Stimulated activated CD4-positive, alpha-beta T cell treated with anti-CD3 and anti-CD28 coated beads, Interleukin-1b, Interleukin-23, amount 100 ng/mL, for 1 hour (primary cell): ENCODE measurements at regions not wholly inside any gene's neighbourhood (a gene's known extent, or its start where the extent isn't known, plus 50 kb on each side); places are given as distances from the start of the nearest gene placed in this dataset.

Source experiments
- DNase-seq, 2 donors: peaks; one replicate each; pipeline ENCODE4 v3.0.0-alpha.2; 2020; ENCODE audit warnings: low read depth in 2 of 2

DNA sequence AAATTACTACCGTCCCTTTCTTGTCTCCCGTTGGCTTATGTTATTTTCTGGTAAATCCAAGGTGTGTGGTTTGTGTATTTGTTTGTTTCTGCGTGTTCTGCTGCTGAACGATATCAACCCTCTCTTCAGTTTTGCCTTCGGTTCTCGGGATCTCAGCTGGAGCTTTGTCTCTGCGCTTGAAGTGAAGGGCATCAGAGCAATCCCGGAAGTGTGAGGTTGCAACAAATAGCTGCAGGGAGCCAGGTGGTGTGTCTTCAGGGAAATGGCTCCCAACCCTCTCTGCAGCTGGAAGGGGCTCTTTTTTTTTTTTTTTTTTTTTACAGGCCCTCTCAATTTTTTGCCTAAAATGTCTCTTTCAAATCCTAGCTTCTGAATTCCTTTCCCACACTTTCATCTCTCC, 116.4 kb upstream of the RGMA start:
- DNase-seq: no peak

DNA sequence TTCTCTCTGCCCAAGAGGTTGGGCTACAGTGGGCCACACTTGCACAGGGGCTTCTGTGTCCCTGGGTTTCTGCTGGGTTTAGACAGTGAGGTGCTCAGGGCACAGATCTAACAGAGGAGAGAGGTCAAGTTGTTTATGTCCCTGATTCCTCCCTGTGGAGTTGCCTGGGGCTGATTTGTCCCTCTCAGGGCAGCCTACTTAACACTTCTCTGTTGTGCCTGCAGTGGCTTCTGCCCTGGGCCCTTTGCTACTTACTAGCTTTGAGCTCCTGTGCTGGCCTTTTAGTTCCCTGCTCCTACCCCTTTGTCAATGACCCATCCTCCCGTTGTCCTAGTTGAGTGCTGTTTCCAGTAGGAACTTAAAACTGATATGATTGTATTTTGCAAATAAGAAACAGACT, 114.0 kb upstream of the RGMA start:
- no peak for DNase-seq

DNA sequence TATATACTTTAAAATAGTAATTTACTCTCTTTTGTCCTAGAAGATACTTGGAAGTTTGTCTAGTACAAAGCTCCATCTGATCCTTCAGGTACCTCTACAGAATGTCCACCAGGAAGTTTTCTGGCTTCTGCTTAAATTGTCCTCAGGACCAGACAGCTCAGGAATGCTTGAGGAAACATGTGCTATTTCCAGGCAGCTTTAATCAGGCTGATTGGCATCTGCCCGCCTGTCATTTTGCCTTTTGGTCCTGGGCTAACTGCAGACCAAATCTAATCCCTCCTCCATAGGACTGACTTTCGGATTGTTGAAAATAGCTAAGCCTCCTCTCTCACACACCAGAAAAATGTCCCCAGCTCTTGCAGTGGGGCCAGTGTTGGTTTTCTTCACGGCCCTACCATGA, 113.4 kb upstream of the RGMA start:
- no peak for DNase-seq

DNA sequence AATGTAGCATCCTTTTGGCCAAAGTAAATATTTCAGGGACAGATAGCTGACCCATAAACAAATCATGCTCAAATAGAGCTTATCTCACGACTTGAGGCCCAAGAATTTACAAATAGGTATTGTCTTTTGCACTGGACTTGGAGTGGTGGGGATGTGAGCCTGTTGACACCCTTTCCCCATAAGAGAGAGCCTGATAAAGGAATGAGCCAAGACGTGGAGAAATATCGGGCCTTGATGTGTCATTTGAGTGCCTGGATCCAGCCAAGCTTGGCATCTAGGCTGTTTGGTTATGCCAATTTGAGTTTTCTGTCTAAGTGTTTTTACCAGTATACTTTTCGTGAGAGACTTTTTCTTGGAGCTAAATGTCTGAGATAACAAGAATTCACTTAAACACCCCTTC, 112.9 kb upstream of the RGMA start:
- no peak for DNase-seq

DNA sequence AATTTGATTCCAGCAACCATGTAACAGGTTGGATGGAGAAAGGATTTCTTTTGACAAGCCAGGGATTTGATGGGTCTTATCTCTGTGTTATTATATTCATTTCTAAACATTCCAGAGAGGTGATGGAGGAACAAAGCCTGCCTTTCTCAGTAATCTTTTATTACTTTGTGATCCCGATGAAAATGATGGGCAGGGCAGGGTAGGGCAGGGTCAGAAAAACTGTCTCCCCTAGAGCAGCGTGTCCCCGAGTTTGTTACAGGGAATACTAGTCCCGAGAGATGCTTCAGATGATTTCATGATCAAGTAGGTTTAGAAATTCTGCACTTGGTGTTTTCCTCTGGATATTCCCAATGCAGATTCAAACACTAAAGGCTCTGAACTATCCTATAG, 111.8 kb upstream of the RGMA start:
- no peak for DNase-seq

DNA sequence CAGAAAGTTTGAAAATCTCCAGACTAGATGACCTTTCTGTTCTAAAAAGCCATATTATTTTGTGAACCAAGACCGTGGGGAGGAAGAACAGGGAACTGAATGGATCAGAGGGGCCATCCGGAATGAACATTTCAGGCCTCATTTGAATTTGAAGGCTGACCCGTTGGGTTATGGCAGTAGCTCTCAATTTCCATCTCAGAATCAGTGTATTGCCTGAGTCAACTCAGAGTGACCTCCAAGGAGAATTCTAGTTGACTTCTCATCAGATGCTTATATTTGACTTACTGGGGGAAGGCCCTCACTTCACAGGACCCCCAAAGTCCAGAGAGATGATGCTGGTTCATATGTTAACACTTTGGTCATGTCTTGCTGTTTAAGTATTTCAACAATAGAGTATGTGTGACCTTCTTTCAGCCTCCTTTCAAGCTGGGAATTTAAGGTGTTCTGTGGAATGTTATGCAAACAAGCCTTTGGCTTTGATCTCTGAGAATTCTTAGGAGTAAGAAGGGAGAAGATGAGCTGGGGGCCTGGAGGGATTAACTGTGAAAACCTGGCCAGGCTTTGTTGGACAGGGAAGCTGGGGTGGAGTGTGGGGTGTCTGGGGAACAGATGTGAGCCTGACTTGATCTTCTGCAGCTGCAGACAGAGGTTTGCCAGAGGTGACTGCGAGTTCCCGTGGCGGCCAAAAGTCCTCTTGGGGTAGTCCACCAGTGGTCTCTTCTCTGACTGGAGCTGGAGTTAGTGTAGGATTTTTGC, 111.2 kb upstream of the RGMA start:
- no peak for DNase-seq

DNA sequence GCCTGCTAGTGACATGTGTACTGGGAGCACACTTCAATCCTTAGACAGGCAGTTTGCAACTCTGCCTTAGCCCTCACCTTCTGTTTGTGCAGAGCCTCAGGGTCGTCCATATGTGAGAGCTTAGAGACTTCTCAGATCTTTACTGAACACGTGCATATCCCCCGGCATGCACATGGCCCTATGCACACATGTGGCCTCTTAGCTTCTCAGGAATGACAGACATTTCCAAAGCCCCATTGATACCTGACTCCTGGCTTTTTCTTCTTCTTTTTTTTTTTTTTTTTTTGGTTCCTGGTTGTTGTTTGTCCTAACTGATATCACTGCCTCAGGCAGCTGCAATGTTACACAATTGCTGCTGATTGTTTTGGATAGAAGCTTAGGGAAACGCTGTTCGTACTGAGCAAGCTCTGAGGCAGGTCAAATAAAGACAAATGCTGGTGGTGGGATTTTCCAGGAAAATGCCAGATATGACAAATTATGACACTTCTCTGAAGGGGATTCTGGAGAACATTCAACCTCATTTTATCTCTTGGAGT, 107.2 kb upstream of the RGMA start:
- no peak for DNase-seq

DNA sequence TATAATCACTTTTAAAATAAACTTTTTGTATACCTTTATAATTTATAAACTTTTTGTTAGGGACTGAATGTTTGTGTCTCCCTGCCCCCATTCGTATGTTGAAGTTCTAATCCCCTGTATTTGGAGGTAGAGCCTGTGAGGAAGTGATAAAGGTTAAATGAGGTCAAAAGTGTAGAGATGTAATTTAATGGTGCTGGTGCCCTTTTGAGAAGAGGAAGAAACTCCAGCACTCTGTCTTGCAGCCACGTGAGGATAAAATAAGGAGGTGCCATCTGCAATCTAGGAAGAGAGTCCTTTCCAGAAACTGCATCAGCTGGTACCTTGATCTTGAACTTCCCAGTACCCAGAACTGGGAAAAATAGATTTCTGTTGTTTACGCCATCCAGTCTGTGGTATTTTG, 106.1 kb upstream of the RGMA start:
- DNase-seq: no peak

DNA sequence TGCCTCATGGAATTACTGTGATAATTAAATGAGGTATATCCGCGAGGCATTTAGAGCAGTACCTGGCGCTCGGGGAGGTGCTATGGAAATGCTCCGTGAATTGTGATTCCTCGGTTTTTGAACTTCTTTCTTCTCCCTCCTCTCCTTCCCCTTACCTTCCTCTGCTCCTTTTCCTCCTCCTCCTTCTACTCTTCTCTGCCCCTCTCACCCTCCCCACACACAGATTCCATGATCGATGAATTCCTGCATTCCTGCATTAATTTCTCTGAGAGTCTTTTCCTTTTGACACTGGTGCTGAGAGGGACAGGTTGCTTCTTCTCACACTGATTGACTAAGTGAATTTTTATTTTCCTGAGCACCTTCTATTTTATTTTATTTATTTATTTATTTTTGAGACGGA, 101.2 kb upstream of the RGMA start:
- no peak for DNase-seq

DNA sequence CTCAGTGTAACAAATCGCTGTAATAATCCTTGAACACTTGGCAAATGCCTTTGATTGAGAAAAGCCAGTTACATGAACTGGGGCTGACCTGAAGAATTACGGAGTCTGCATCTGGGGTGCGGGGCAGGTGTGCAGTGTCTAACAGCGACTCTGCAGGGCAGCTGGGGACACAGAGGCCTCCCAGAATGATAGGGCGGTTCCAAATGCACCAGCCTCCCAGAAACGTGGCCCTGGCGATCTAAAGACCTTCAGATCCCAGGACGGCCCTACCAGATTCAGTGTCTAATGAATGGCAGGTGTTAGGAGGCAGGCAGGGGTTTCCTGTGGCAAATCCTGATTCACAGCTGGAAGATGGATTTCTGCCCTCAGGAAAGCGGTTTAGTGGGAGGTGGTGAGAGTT, 100.5 kb upstream of the RGMA start:
- DNase-seq: no peak

DNA sequence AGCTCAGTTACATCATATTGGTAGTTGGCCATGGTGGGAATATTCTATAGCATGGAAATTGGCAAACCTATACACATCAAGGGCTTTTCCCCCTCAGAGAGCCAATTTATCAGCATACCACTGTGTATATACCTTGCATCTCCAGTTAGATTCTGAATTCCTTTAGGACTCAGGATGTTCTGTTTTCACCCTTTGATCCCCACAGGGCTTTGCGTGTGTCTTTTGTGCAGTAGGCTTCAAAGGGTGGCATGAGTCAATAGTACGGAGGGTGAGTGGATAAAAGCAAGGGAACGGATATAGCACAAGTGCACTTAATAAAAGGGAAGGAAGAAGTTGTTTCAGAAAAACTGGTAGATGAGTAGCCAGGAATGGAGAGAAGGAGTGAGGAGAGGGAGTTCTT, 99.2 kb upstream of the RGMA start:
- DNase-seq: no peak

DNA sequence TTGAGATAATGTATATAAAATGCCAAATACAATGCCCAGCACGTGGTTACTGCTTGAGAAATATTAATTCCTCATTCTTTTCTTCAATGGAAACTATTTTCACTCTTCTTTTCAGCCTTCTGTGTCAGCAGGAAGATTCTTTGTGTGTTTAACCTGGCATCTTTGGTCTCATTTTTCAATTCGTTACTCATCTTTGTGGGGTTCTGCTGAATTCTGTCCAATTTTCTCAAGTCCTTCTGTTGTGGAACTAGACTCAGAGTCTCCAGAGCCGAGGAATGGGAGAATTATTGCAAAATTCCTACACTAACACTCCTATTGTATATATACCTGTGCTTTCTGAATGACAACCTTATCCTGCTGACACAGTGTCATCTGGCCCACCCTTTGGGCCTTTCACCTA, 96.8 kb upstream of the RGMA start:
- DNase-seq: no peak

DNA sequence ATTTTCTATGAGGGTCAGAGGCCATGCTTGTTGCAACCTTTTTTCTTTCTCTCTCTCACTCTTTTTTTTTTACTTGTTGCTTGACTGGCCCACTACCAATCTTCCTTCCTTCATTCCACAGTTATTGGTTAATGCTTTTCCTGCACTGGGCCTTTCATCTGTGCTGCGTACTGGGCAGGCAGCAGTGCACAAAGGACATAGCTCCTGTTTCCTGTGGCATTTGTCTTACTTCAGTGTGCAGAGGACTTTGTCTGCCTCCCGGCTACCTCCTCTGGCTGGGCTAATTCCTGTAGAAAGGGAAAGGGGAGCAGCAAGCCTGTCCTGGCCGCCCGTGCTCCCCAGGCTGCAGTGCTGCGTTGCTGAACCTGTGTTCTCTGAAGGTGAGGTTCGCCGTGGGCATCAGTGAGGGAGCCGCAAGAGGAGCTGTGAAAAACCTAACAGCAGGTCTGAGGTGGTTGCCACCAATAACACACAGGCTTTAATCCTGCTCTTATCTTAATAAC, 93.7 kb upstream of the RGMA start:
- DNase-seq: no peak

DNA sequence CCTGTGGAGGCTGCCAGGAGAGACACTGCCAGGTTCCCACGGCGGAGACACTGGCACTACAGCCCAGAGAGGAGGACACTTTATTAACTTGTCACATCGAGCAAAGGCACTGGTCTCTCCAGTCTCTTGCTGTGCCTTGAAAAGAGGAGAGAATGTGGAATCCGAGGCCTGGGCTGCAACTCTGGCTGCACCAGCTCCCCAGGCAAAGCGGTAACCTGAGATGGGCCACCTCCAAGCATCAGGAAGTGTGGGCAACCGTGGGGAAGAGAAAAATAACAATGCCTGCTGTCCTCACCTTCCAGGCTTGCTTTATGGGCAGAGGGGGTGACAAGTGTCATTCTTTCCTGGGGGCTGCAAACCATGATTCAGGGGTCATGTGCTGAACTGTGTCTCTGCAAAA, 91.6 kb upstream of the RGMA start:
- DNase-seq: no peak

DNA sequence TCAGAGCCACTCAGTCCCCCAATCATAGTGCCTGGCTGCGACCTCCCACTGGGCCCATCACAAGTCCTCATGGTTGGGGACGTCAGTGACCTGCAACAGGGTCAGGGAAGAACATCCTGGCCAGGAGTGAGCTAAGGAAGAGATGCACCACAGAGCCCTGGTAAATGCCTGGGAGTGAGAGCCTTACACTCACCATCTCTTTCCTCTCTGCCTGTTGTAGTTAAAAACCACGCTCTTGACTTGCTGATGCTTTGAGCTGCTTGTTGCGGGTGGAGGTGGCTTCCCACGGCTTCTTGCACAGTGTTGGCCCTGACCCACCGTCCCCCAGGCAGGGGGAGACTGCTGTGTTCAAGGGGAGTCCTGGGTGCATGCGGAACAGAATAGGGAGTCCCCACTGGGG, 91.1 kb upstream of the RGMA start:
- DNase-seq: no peak

DNA sequence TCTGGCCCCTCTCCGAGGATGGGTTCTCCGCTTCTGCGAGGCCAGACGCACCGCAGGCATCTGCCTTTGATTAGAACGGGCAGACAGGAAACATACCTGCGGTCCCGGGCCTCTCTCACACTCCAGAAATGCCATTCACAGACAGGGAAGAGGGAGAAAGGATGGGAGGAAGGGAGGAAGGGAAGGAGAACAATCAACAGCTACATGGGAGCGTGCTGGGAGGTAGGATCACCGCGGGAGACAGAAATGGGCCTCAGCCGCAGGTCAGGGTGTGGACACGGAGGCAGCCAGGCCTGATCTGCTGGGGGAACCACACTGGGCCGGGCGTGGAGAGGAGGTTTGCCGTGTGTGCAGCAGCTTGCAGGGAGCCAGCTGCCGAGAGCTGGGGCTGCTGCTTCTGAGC, 90.7 kb upstream of the RGMA start:
- DNase-seq: no peak

DNA sequence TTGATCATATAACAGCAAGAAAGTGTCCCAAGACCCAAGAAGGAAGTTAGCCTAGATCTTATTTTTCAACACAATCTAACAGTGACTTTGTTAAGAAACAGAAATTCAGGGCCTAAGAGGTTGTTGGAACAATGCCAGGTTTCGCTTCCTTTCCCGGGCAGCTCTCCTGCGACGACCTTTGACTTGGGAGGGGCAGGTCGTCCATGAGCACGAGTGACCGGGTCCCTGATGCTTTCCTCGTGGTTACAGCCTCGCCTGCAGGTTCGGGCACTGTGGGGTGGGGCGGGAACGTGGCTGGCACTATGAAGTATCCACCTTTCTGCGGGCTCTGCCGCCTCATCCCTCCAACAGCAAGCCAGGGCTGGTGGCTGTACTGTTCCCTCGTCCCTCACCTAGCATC, 90.1 kb upstream of the RGMA start:
- DNase-seq: no peak

DNA sequence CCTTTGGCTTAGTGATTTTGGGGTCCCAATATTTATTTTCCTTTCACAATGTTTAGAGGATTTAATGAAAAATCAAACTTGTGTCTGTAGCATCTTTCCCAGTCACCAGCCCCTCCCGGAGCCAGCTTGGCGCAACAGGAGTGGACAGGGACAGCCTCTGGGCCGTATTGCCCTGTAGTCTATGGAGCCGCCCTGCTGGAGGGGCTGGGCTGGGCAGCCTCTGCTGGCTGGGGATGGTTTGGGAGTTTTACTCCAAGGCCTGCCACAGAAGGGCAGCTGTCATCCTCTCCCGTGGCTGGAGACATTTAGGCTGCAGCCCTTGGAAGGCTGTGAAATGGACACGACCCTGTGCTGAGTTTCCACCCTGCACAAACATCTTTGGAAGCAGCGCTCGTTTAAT, 89.4 kb upstream of the RGMA start:
- DNase-seq: no peak

DNA sequence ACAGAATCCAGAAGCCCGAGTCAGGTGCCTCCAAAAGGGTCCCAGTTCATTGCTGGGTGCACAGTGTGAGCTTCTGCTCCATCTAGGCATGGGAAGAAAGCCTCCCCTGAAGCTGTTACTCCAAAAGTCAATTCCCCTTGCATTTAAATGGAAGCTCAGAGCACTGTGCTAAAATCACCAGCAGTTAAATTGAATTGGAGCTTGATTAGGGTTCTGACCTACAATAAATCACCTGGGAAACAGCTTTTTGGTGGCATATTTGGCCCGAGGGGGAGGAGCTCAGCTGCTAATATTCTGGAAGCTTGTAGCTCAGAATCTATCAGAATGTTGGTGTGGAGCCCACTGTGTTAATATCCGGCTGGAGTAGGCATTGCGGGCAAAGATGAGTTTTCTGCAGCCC, 87.1 kb upstream of the RGMA start:
- DNase-seq: no peak

DNA sequence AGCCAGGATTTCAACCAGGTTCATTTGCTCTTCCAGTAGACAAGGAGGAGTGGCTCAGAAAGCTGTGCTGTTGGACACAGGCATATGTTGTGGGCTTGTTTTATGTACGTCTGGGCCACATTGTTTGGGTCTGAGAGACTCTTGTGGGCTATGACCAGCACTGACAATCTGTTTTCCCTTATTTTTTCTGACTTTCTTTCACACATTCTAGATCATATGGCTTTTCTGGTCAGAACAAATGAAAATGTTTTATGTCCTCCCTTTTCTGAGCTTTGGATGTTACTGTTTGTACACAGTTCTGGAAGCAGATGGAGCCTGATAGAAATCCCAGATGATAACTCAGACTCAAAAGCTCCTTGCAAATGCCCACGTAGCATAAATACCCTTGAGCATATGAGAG, 85.8 kb upstream of the RGMA start:
- DNase-seq: no peak

DNA sequence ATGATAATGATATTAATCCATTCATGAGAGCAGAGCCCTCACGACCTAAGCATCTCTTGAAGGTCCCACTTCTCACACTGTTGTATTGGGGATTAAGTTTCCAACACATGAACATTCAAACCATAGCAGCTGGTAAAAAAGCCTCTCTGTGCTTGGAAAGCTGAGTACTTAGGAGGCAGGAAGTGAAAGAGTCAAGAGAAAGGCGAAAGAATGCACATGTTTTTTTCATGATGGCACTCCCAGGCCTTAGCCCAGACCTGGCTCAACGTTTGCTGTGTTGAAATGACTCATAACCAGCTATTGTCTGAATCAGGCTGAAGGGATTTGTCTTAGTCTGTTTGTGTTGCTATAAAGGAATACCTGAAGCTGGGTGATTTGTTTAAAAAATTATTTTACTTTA, 84.4 kb upstream of the RGMA start:
- no peak for DNase-seq

DNA sequence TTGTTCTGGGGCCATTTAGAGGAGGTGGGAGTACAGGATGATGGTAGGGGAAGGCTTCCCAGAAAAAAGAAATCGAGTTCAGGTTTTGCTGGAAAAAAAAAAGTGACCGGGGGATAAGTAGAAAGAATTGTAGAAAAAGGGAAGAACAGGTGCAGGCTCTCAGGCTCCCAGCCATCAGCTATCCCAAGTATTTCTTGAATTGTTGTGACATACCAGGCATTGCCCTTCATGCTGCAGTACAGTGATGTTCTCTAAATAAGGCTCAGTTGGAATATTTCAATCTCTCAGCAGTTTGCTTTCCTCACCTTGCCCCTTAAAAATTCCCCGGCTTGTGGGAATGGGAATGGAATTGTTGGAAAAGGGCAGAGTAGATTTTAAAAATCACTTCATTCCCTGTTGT, 82.5 kb upstream of the RGMA start:
- DNase-seq: no peak

DNA sequence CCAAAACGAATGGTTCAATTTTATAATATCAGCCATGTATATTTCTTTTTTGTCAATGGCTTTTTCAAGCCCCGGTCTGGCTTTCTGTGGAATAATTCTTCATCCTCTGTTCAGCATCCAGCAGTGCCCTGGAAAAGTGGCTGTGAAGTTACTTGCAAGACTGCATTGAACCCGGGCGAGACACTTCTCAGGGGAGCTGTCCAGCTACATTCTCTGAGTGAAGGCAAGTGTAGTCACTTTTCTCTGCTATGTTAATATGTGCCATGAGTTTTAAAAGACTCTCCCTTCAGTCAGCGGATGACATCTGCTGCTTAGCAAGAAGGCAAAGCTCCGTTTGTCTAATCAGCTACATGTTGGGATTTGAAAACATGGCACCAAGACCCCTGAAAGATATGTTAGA, 81.3 kb upstream of the RGMA start:
- DNase-seq: no peak

DNA sequence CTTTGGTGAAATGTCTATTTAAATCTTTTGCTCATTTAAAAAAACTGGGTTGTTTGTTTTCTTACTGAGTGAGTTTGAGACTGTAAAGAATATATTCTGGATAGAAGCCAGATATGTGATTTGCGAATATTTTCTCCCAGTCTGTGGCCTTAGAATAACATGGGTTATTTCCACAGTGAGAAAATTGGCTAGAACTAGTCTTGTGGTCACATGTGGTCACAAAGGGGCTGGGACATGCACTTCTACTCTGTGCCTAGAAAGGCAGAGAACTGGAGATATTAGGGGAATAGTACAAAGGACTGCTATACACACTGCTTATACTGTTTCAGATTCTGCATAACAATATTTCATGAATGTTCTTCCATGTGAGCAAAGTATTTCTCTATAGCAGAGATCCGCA, 79.9 kb upstream of the RGMA start:
- DNase-seq: no peak
